ENCODE measurements at regions not wholly inside any gene's neighbourhood (a gene's known extent, or its start where the extent isn't known, plus 50 kb on each side); places are given as distances from the start of the nearest gene placed in this dataset.

DNA sequence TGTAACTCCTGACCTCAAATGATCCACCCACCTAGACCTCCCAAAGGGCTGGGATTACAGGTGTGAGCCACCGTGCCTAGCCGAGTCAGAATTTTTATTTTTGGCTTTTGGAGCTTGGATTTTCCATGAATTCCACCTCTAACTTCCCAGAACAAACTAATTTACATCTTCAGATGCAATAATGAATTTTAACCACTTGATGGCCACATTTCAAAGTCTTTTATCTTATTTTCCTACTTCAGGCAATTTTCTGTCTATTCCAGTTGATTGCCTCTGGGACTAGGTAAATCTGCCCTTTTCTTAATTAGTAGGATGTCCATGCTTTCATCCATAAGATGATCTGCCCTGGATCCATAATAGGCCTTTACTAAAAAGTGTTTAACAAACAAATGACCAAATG is 156.4 kb upstream of the ANKFN1 start:
- TF ChIP-seq, protein P1, sequence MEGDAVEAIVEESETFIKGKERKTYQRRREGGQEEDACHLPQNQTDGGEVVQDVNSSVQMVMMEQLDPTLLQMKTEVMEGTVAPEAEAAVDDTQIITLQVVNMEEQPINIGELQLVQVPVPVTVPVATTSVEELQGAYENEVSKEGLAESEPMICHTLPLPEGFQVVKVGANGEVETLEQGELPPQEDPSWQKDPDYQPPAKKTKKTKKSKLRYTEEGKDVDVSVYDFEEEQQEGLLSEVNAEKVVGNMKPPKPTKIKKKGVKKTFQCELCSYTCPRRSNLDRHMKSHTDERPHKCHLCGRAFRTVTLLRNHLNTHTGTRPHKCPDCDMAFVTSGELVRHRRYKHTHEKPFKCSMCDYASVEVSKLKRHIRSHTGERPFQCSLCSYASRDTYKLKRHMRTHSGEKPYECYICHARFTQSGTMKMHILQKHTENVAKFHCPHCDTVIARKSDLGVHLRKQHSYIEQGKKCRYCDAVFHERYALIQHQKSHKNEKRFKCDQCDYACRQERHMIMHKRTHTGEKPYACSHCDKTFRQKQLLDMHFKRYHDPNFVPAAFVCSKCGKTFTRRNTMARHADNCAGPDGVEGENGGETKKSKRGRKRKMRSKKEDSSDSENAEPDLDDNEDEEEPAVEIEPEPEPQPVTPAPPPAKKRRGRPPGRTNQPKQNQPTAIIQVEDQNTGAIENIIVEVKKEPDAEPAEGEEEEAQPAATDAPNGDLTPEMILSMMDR (IDR thresholded peaks at IDR 0.05 in 8 of 11, conservative IDR thresholded peaks at IDR 0.05 in 3 of 11) = no peak
- TF ChIP-seq POLR2A (IDR thresholded peaks at IDR 0.05) = no peak

Measured in spleen (tissue), 7 donors.